K562 (cell line): ENCODE measurements at regions not wholly inside any gene's neighbourhood (a gene's known extent, or its start where the extent isn't known, plus 50 kb on each side); places are given as distances from the start of the nearest gene placed in this dataset.

Source experiments
- ATAC-seq: fragments of 200-7000 bp; cut with Tn5 transposase; 3 replicates; pipeline ENCODE4 v1.9.1; 2020; ENCODE audit warnings: moderate library complexity
- BruUV-seq: library from RNA; stranded (reverse); fragments of 400-500 nt; replicated peaks from 2 replicates; lab custom pipeline; 2021; lab: Mats Ljungman, UMichigan
- CTCF ChIA-PET: fragments of 300-600 bp; formaldehyde crosslinking; extraction: SDS; loops from one replicate; lab custom pipeline; 2021; ENCODE audit warnings: low intra/inter-chr PET ratio; lab: Yijun Ruan, JAX
- POLR2A ChIA-PET: fragments of 300-600, 350-650 bp; sonication (Branson Sonifier 250); formaldehyde crosslinking; extraction: SDS; loops from one replicate; lab custom pipeline; 2021; ENCODE audit warnings: antibody characterized with exemption, inconsistent platforms; lab: Yijun Ruan, JAX
- DNase-seq, 4 experiments: peaks; one replicate each; pipeline versions ENCODE4 v3.0.0 to v3.0.0-alpha.2; 2011 to 2018; ENCODE audit warnings: low spot score in 3 of 4, mixed read lengths in 3 of 4; ENCODE audit errors: extremely low read depth in 1 of 4
- FAIRE-seq: peaks from 2 replicates; lab custom pipeline; 2011; peaks lifted over from hg19 to GRCh38; lab: Jason Lieb, UNC
- H2AFZ ChIP-seq: 2 replicates; pipeline ENCODE4 v1.6.0; 2011; ENCODE audit warnings: low read depth, low read length, control low read depth, inconsistent platforms
- H3K27ac ChIP-seq: fragments of 200-600 bp; 3 replicates; pipeline ENCODE4 v1.8.0; 2011; ENCODE audit warnings: low read depth, mild to moderate bottlenecking, control low read depth, inconsistent platforms, low read length, moderate library complexity, mixed read lengths; ENCODE audit errors: extremely low read depth
- H3K27me3 ChIP-seq, 2 experiments: fragments of 300-600 bp in 1 of 2; 2 replicates in 1 of 2; 3 replicates in 1 of 2; pipeline versions ENCODE4 v1.6.0 to v1.8.0; 2011; ENCODE audit warnings: inconsistent platforms in 2 of 2, low read length in 2 of 2, mild to moderate bottlenecking in 1 of 2, mixed read lengths in 1 of 2, moderate library complexity in 1 of 2; ENCODE audit not compliant: control insufficient read depth in 2 of 2, insufficient read depth in 2 of 2
- H3K36me3 ChIP-seq: fragments of 300-600 bp; 3 replicates; pipeline ENCODE4 v1.8.0; 2011; ENCODE audit warnings: mild to moderate bottlenecking, low read length, inconsistent platforms; ENCODE audit not compliant: control insufficient read depth, insufficient read depth
- H3K4me1 ChIP-seq, 2 experiments: fragments of 200-600 bp in 1 of 2; replicated peaks in 1 of 2; 2 replicates in 1 of 2; 3 replicates in 1 of 2; pipeline versions ENCODE4 v1.5.1 to v1.8.0; 2011; ENCODE audit warnings: inconsistent platforms in 2 of 2, low read length in 2 of 2, mild to moderate bottlenecking in 1 of 2, mixed read lengths in 1 of 2, moderate library complexity in 1 of 2; ENCODE audit not compliant: control insufficient read depth in 2 of 2, insufficient read depth in 2 of 2
- H3K4me2 ChIP-seq: 2 replicates; pipeline ENCODE4 v1.6.1; 2011; ENCODE audit warnings: low read length, control low read depth, inconsistent platforms, mixed read lengths; ENCODE audit not compliant: insufficient read depth
- H3K4me3 ChIP-seq: fragments of 200-600 bp; sonication (generic), shearing (Covaris generic); 2 replicates; pipeline ENCODE4 v1.5.1; 2016; ENCODE audit warnings: control low read depth, inconsistent platforms
- H3K79me2 ChIP-seq: fragments of 200-600 bp; 3 replicates; pipeline ENCODE4 v1.8.0; 2011; ENCODE audit warnings: low read length, inconsistent platforms; ENCODE audit not compliant: control insufficient read depth, insufficient read depth
- H3K9ac ChIP-seq, 2 experiments: 2 replicates each; pipeline versions ENCODE4 v1.6.0 to v1.6.1; 2011; ENCODE audit warnings: low read depth in 2 of 2, low read length in 2 of 2, control low read depth in 1 of 2, inconsistent platforms in 1 of 2, mild to moderate bottlenecking in 1 of 2, mixed read lengths in 1 of 2; ENCODE audit not compliant: insufficient read depth in 1 of 2
- H3K9me1 ChIP-seq: one replicate; pipeline ENCODE4 v1.6.0; 2011; ENCODE audit warnings: inconsistent platforms, mild to moderate bottlenecking, low read length, moderate library complexity; ENCODE audit not compliant: control insufficient read depth, insufficient read depth
- H3K9me3 ChIP-seq: replicated peaks from 2 replicates; pipeline ENCODE4 v1.5.1; 2011; ENCODE audit warnings: low read depth, low read length, inconsistent platforms; ENCODE audit not compliant: control insufficient read depth, insufficient read depth
- H4K20me1 ChIP-seq: replicated peaks from 2 replicates; pipeline ENCODE4 v1.6.1; 2011; ENCODE audit warnings: low read length, inconsistent platforms, mixed read lengths; ENCODE audit not compliant: control insufficient read depth, insufficient read depth
- CBX8 ChIP-seq: fragments of 200-600 bp; sonication (generic); IDR thresholded peaks from 2 replicates; pipeline ENCODE4 v1.6.1; 2012; ENCODE audit warnings: borderline replicate concordance, mixed run types, low read depth, mild to moderate bottlenecking, moderate library complexity, mixed read lengths, low read length, control low read depth, inconsistent platforms; ENCODE audit not compliant: poor library complexity, severe bottlenecking; ENCODE audit errors: extremely low read depth
- ILF3 ChIP-seq: fragments of 450-650 bp; IDR thresholded peaks from 2 replicates; pipeline ENCODE4 v1.6.1; 2018; ENCODE audit warnings: antibody characterized with exemption, mild to moderate bottlenecking, moderate library complexity, borderline replicate concordance
- NUFIP1 ChIP-seq: fragments of 450-650 bp; IDR thresholded peaks from 2 replicates; pipeline ENCODE4 v1.6.1; 2018; ENCODE audit not compliant: partially characterized antibody
- XRCC4 ChIP-seq: IDR thresholded peaks from one replicate; pipeline ENCODE4 v1.6.1; 2011; ENCODE audit not compliant: insufficient read depth, insufficient read length; ENCODE audit errors: extremely low read depth
- ZNF224 ChIP-seq: sonication (generic); formaldehyde crosslinking; IDR thresholded peaks from 2 replicates; pipeline ENCODE4 v1.8.0; 2022; ENCODE audit warnings: mild to moderate bottlenecking, missing genetic modification reagents
- ZNF23 ChIP-seq: fragments of 250-450 bp; sonication (Bioruptor Pico); IDR thresholded peaks from 2 replicates; pipeline ENCODE4 v1.4.0; 2020; ENCODE audit warnings: mild to moderate bottlenecking
- ZNF395 ChIP-seq: fragments of 200-800 bp; sonication (Bioruptor generic); IDR thresholded peaks from 2 replicates; pipeline ENCODE4 v1.6.1; 2017; ENCODE audit warnings: missing genetic modification characterization, missing compliant biosample characterization
- WGBS: fragments of 100-300 bp; shearing (Covaris generic); methylation state at CpG from one replicate; pipeline ENCODE4 v1.1.6; 2016; ENCODE audit warnings: low coverage, mixed read lengths; ENCODE audit not compliant: insufficient coverage; ENCODE audit errors: missing lambda C conversion rate; 5-methylcytosine and 5-hydroxymethylcytosine counted together
- in situ Hi-C: fragments of 300-500 bp; cut with MboI; formaldehyde crosslinking; loops from 4 replicates; pipeline ENCODE4 v1.15.0; 2018; ENCODE audit warnings: inconsistent platforms, mixed read lengths
- intact Hi-C: fragments of 100-400 bp; cut with micrococcal nuclease; formaldehyde crosslinking; loops from 2 replicates; pipeline ENCODE4 v1.14.2; 2022
- TF ChIP-seq, protein P1 (sequence below): sonication (generic); formaldehyde crosslinking; IDR thresholded peaks from 2 replicates; pipeline ENCODE4 v1.8.0; 2023; ENCODE audit warnings: mild to moderate bottlenecking, missing genetic modification reagents

- DNase-seq = no peak
- Histone ChIP-seq H3K9me1 (no peaks in the 10 kb centered on the region), H3K4me1 (no peaks in the 10 kb centered on the region), H3K36me3 (no peaks in the 10 kb centered on the region)
- TF ChIP-seq ZNF224 (CRISPR knock-in tag) (no peak), CBX8 (no peak), XRCC4 (no peak), ZNF395 (CRISPR knock-in tag) (no peak), ILF3 (no peak), NUFIP1 (no peak), ZNF23 (CRISPR knock-in tag) (no peak)
- TF ChIP-seq, protein P1, sequence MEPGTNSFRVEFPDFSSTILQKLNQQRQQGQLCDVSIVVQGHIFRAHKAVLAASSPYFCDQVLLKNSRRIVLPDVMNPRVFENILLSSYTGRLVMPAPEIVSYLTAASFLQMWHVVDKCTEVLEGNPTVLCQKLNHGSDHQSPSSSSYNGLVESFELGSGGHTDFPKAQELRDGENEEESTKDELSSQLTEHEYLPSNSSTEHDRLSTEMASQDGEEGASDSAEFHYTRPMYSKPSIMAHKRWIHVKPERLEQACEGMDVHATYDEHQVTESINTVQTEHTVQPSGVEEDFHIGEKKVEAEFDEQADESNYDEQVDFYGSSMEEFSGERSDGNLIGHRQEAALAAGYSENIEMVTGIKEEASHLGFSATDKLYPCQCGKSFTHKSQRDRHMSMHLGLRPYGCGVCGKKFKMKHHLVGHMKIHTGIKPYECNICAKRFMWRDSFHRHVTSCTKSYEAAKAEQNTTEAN (CRISPR knock-in tag) = no peak
- TF ChIP-seq, all 486 proteins: peak for 0
- Histone ChIP-seq H3K9me3 (no peaks in the 10 kb centered on the region), H4K20me1 (no peaks in the 10 kb centered on the region), H2AFZ (no peak overlapping the region), H3K79me2 (no peaks in the 10 kb centered on the region), H3K9ac (no peak overlapping the region), H3K4me2 (no peak overlapping the region), H3K4me3 (no peak overlapping the region), H3K27ac (no peak overlapping the region), H3K27me3 (no peaks in the 10 kb centered on the region)
- no TSS peak for BruUV-seq
- ChIA-PET POLR2A (no interaction called here), CTCF (no interaction called here)
- FAIRE-seq (no peak), ATAC-seq (no peak)
- 0% methylated on average over 1 of the region's 1 CpG for WGBS
- in situ Hi-C loops (no loop called here), intact Hi-C loops (no loop called here)
Measured at GRCh38 chr6:113313841-113314240, 543.3 kb upstream of the MARCKS start.
